GM19463 (cell line): ENCODE measurements at regions not wholly inside any gene's neighbourhood (a gene's known extent, or its start where the extent isn't known, plus 50 kb on each side); places are given as distances from the start of the nearest gene placed in this dataset.
A peak's percentile ranks its signal among the peaks of the same experiment; 100 is the strongest.

Experiments
- ATAC-seq: cut with Tn5 transposase; IDR thresholded peaks from one replicate; pipeline ENCODE4 v1.9.1; 2021; ENCODE audit warnings: mild to moderate bottlenecking, moderate library complexity; ENCODE audit not compliant: unreplicated experiment

GRCh38 chr12:92503029-92503931, 199.5 kb upstream of the PLEKHG7 start:
- ATAC-seq: peak; percentile 62

GRCh38 chr12:92502417-92503028, 200.3 kb upstream of the PLEKHG7 start:
- ATAC-seq: peak; percentile 46

DNA sequence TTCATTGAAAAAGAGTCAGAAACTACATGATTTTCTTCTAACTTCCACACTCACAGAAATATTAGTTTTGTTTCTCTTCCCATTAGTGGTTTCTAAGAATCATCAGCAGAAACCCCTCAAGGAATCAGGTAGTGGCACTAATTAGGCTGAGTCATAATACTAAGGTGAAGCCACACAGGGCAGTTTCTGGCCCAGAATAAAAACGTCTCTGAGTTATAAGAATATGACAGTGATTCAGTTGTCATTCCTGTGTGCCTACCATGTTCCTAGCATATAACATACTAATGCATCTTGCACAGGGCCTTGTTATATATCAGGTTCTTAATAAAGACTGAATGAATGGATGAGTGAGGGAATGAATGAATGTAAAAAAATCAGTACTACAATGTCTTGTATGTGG, 206.0 kb upstream of the PLEKHG7 start:
- peak; percentile 80 for ATAC-seq

- ATAC-seq: no peak
Observed at GRCh38 chr12:92495108-92495507, 207.7 kb upstream of the PLEKHG7 start.

DNA sequence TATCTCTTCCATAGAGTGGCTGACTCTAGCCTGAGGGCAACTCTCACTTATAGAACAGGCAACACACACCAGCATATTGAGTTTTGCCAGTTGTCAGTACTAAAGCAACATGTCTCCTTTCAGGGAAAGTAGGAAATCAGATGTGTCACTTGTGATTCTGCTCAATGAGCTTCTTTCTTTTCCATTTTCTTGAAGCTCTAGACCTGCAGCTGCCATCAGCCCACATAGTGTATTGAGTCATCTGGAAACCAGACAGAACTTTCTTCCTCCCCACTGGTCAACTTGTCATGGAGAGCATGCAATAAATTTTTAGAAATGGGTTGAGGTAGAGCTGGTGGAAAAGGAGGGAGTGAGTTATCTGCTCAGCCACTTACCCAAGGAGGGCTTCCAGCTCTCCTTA, 209.0 kb upstream of the PLEKHG7 start:
- peak; percentile 57 for ATAC-seq

GRCh38 chr12:92492995-92493394, 209.8 kb upstream of the PLEKHG7 start:
- ATAC-seq: no peak

GRCh38 chr12:92492291-92492690, 210.5 kb upstream of the PLEKHG7 start:
- ATAC-seq: no peak

DNA sequence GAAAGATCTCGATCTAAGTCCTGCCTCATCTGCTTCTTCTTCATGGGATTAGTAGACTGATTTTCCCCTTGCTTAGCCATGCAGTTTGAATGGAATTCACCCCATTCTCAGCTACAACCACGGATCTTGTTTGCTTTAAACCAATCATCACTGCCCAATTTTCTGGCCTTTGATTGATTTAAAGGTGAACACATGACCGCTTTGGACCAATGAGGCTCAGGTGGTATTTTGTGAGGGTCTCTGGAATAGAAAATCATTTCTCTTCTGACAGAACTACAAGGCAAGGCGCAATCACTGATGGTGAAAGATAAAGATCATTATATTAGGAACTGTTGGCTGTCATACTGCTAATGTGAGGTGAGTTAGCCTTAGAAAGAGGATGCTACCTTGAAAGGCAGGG, 213.0 kb upstream of the PLEKHG7 start:
- no peak for ATAC-seq

DNA sequence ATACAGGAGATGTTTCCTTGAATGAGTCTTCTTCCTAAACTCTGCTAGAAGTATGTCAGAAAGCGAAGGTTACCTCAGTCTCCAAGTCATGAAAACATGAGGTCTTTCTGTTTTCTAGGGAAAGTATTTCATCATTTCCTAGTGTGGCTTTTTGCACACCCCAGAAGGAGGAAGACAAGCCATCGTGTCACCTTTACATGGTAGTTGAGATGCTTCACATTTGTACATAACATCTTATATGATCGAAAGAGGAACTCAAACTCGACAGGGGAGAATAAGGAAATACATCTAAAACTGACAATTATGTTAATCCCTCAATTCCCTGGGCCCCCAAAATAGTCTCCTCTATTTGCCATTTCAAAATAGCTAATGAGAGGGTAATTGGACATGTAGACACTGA, 214.1 kb upstream of the PLEKHG7 start:
- no peak for ATAC-seq

DNA sequence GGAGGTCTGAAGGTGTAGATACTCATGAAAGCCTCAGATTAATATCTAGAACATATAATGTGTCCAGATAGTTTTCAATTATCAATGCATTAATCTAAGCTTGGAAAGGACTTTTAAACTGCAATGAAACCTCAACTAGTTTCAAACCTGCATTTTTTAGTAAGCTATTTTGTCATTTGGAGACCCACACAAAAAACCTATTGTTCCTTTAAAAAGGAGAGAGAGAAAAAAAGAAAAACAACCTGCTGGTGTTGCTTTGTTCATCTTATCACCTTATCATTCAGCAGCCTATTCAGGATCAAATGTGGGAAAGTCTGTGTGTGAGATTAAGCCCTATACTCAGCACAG, 215.7 kb upstream of the PLEKHG7 start:
- no peak for ATAC-seq

GRCh38 chr12:92486443-92487137, 216.2 kb upstream of the PLEKHG7 start:
- ATAC-seq: no peak

- no peak for ATAC-seq
Observed at GRCh38 chr12:92485351-92486348, 217.1 kb upstream of the PLEKHG7 start.

GRCh38 chr12:92482599-92482998, 220.2 kb upstream of the PLEKHG7 start:
- ATAC-seq: no peak

DNA sequence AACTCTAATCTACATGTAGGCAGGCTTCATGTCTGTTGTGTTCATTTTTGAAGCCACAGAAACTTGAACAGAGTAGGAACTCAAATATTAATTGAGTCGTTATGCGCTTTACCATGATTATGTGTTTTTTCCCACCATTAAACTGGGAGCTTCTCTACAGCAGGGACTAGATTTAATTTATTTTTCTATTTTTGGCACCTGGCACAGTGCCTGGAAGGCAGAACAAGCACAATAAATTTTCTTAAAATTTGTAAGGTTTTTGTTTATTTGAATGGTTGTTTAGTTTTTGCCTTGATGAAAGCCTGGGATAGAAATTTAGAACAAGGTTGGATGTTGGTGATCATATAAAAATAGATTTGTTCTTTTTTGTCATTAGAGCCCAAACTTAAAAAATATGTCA, 221.7 kb upstream of the PLEKHG7 start:
- no peak for ATAC-seq

DNA sequence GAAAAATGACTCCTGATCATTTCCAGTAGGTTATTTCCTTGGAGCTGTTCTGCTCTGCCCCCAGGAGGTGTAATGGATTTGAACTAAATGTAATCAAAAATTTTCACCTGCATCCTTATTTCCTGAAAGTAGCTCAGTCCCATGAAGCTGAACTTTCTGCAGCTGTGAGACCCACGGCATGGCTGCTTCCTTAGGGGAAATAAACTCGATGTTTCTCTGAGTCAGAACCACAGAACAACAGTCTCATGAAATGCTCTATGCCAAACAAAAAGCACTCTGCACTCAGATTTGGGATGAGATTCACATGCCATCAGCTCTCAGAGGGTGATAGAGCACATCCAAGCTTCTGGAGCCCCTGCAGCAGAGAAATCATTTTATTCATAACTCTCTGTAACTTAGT, 224.1 kb upstream of the PLEKHG7 start:
- no peak for ATAC-seq

DNA sequence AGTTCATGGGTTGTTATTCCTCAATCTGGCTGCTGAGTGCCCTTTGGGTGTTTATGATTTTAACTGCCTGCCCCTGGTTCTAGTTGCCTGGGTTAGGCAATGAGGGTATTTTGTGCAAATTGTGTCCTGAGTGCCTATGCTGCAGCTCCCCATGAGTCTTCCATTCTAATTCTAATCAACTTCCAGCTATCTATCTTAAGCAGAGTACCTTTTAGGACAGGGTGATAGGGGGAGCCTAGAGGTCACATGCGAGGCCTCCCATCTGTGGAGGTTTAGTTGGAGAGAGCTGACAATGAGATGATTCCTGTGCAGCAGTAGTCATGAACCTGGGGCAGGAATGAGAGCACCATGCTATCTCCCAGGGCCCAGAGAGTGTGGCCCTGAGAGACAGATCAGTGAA, 225.9 kb upstream of the PLEKHG7 start:
- no peak for ATAC-seq

DNA sequence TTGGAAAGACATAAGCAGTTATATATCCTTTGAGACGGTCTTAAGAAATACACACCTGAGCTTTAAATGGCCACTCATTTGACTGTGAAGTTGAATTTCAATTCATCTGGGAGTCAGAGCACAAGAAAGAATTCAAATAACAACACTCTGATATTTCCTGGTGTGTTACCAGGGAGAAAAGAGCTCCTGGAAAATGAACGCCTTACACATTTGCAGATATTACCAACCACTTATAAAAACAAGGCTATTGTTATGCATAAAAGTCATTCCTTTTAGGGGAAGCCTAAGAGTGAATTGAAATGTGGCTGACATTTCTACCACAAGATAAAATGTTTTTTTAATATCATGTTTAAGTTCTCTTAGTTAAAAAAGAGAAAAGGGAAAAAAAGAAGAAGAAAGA, 229.2 kb upstream of the PLEKHG7 start:
- ATAC-seq: no peak

- no peak for ATAC-seq
Observed at GRCh38 chr12:92472201-92472600, 230.6 kb upstream of the PLEKHG7 start.

DNA sequence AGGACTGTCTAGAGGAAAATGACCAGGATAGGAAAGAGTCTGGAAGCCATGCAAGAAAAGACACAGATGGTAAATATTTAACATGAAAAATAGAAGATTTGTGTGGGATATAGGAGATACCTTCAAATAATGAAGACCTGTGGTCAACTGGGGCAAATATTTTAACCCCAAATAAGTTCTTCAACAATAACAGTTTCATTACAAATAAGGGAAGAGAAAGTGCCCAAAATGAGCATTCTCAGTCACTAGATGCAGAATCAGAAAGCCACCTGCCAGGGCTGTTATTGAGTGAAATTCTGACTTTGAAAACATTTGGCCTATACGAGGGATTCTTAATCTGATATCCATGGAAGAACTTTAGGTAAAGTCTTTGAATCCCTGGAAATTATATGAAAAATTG, 231.2 kb upstream of the PLEKHG7 start:
- peak; percentile 39 for ATAC-seq

GRCh38 chr12:92470608-92471021, 232.2 kb upstream of the PLEKHG7 start:
- peak; percentile 30 for ATAC-seq

GRCh38 chr12:92469837-92470236, 233.0 kb upstream of the PLEKHG7 start:
- no peak for ATAC-seq
